ENCODE measurements at regions not wholly inside any gene's neighbourhood (a gene's known extent, or its start where the extent isn't known, plus 50 kb on each side); places are given as distances from the start of the nearest gene placed in this dataset.

GRCh38 chr3:147497286-147497685 is 88.1 kb downstream of the ZIC1 start:
- TF ChIP-seq CTCF (IDR thresholded peaks at IDR 0.05) (no peak), SIN3A (IDR thresholded peaks at IDR 0.05; ENCODE audit: borderline replicate concordance, insufficient read depth, low read depth, low read length) (no peak), POLR2AphosphoS5 (IDR thresholded peaks at IDR 0.05; ENCODE audit: low read depth, low read length) (no peak)

Data from Panc1 (cell line).